ENCODE measurements at regions not wholly inside any gene's neighbourhood (a gene's known extent, or its start where the extent isn't known, plus 50 kb on each side); places are given as distances from the start of the nearest gene placed in this dataset.
"Not testable (repeated sequence)": the region's sequence is repeated elsewhere in the genome, so short reads cannot be mapped to it uniquely, and the experiment has no call there.

DNA sequence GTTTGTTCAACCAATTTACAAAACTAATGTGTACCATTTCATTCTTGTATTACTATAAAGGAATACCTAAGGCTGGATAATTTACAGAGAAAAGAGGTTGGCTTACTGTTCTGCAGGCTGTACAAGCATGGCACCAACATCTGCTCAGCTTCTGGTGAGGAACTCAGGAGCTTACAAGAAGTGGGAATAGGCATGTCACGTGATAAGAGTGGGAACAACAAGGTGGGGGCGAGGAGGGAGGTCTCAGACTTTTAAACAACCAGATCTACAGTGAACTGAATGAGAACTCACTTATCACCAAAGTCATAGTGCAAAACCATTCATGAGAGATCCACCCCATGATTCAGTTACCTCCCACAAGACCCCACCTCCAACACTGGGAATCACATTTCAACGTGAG lies 1178.0 kb downstream of the REEP3 start:
- H3K4me3 ChIP-seq (ENCODE audit: control extremely low read depth in 1 of 5, extremely low read depth in 1 of 5, insufficient read depth in 1 of 5, low read depth in 2 of 5, low read length in 4 of 5) = no peak overlapping the region
- H3K4me3 Mint-ChIP-seq = no peak overlapping the region
- no CpG with 5 or more reads among the region's 3 CpGs for WGBS (ENCODE audit: insufficient coverage)
- H3K27me3 ChIP-seq (replicated peaks in 1 of 4; ENCODE audit: control extremely low read depth in 1 of 4, control insufficient read depth in 3 of 4, insufficient read depth in 4 of 4, low read length in 3 of 4) = no peaks in the 10 kb centered on the region
- TF ChIP-seq EZH2 (IDR thresholded peaks at IDR 0.05; ENCODE audit: borderline replicate concordance, insufficient read depth, low read depth, low read length, poor library complexity, severe bottlenecking) = no peak
- TF ChIP-seq, protein P1, sequence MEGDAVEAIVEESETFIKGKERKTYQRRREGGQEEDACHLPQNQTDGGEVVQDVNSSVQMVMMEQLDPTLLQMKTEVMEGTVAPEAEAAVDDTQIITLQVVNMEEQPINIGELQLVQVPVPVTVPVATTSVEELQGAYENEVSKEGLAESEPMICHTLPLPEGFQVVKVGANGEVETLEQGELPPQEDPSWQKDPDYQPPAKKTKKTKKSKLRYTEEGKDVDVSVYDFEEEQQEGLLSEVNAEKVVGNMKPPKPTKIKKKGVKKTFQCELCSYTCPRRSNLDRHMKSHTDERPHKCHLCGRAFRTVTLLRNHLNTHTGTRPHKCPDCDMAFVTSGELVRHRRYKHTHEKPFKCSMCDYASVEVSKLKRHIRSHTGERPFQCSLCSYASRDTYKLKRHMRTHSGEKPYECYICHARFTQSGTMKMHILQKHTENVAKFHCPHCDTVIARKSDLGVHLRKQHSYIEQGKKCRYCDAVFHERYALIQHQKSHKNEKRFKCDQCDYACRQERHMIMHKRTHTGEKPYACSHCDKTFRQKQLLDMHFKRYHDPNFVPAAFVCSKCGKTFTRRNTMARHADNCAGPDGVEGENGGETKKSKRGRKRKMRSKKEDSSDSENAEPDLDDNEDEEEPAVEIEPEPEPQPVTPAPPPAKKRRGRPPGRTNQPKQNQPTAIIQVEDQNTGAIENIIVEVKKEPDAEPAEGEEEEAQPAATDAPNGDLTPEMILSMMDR (IDR thresholded peaks at IDR 0.05) = no peak
- H3K36me3 ChIP-seq (replicated peaks in 1 of 2; ENCODE audit: control extremely low read depth in 1 of 2, control insufficient read depth in 1 of 2, extremely low read depth in 1 of 2, insufficient read depth in 2 of 2, low read length in 1 of 2) = no peaks in the 10 kb centered on the region
- no peaks in the 10 kb centered on the region for H3K79me2 ChIP-seq (ENCODE audit: control insufficient read depth, insufficient read depth, low read length)
- H3K9me3 ChIP-seq (ENCODE audit: control extremely low read depth in 1 of 3, control insufficient read depth in 2 of 3, insufficient read depth in 1 of 3, low read length in 2 of 3) = no peaks in the 10 kb centered on the region
- intact Hi-C loops (cut with micrococcal nuclease) = no loop called here
- no peak overlapping the region for H3K27ac Mint-ChIP-seq
- H3K9ac ChIP-seq (ENCODE audit: low read length) = no peak overlapping the region
- DNase-seq = no peak
- H3K9me3 Mint-ChIP-seq (ENCODE audit: insufficient read depth) = peaks cover 10% of the 10 kb centered on the region
- no peak overlapping the region for H2AFZ ChIP-seq (ENCODE audit: insufficient read depth, low read depth, low read length, poor library complexity, severe bottlenecking)
- H4K20me1 ChIP-seq (ENCODE audit: control insufficient read depth, insufficient read depth, low read length, poor library complexity, severe bottlenecking) = no peaks in the 10 kb centered on the region
- no peaks in the 10 kb centered on the region for H3K4me1 ChIP-seq (ENCODE audit: control insufficient read depth in 2 of 2, insufficient read depth in 2 of 2, low read length in 2 of 2)
- ChIA-PET POLR2A (no interaction called here), CTCF (no interaction called here)
- no peaks in the 10 kb centered on the region for H3K27me3 Mint-ChIP-seq
- H3K4me2 ChIP-seq (replicated peaks; ENCODE audit: low read depth, low read length, poor library complexity, severe bottlenecking) = no peak overlapping the region
- H3K4me1 Mint-ChIP-seq = no peaks in the 10 kb centered on the region
- no peak for ATAC-seq (ENCODE audit: low read depth)
- H3K27ac ChIP-seq (ENCODE audit: low read length in 2 of 2) = no peak overlapping the region

DNA sequence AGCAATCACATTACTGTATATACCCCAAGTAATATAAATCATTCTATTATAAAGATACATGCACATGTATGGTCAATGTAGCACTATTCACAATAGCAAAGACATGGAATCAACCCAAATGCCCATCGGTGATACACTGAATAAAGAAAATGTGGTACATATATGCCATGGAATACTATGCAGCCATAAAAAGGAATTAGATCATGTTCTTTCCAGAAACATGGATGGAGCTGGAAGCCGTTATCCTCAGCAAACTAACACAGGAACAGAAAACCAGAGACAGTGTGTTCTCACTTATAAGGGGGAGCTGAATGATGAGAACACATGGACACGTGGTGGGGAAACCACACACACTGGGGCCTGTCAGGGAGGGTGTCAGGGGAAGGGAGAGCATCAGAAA lies 1180.9 kb downstream of the REEP3 start:
- H4K20me1 ChIP-seq (ENCODE audit: control insufficient read depth, insufficient read depth, low read length, poor library complexity, severe bottlenecking); H3K4me2 ChIP-seq (replicated peaks; ENCODE audit: low read depth, low read length, poor library complexity, severe bottlenecking); H3K4me3 Mint-ChIP-seq; H2AFZ ChIP-seq (ENCODE audit: insufficient read depth, low read depth, low read length, poor library complexity, severe bottlenecking); H3K27me3 ChIP-seq (replicated peaks in 1 of 4; ENCODE audit: control extremely low read depth in 1 of 4, control insufficient read depth in 3 of 4, insufficient read depth in 4 of 4, low read length in 3 of 4); H3K4me3 ChIP-seq (ENCODE audit: control extremely low read depth in 1 of 5, extremely low read depth in 1 of 5, insufficient read depth in 1 of 5, low read depth in 2 of 5, low read length in 4 of 5); intact Hi-C loops (cut with micrococcal nuclease); H3K79me2 ChIP-seq (ENCODE audit: control insufficient read depth, insufficient read depth, low read length); CTCF ChIA-PET; H3K36me3 ChIP-seq (replicated peaks in 1 of 2; ENCODE audit: control extremely low read depth in 1 of 2, control insufficient read depth in 1 of 2, extremely low read depth in 1 of 2, insufficient read depth in 2 of 2, low read length in 1 of 2); DNase-seq; H3K9ac ChIP-seq (ENCODE audit: low read length); H3K27ac ChIP-seq (ENCODE audit: low read length in 2 of 2); H3K9me3 ChIP-seq (ENCODE audit: control extremely low read depth in 1 of 3, control insufficient read depth in 2 of 3, insufficient read depth in 1 of 3, low read length in 2 of 3); H3K4me1 Mint-ChIP-seq; ATAC-seq (ENCODE audit: low read depth); H3K27me3 Mint-ChIP-seq; POLR2A ChIA-PET; H3K27ac Mint-ChIP-seq; H3K9me3 Mint-ChIP-seq (ENCODE audit: insufficient read depth); H3K4me1 ChIP-seq (ENCODE audit: control insufficient read depth in 2 of 2, insufficient read depth in 2 of 2, low read length in 2 of 2): not testable (repeated sequence)
- WGBS (ENCODE audit: insufficient coverage) = no CpG with 5 or more reads among the region's 3 CpGs

Measured in B cell (primary cell).